ENCODE measurements at regions not wholly inside any gene's neighbourhood (a gene's known extent, or its start where the extent isn't known, plus 50 kb on each side); places are given as distances from the start of the nearest gene placed in this dataset.

- no peak for DNase-seq (ENCODE audit: low spot score)
- H3K27me3 ChIP-seq (ENCODE audit: control insufficient read depth in 4 of 4, insufficient read depth in 4 of 4, low read length in 3 of 4) = no peaks in the 10 kb centered on the region
- 65% methylated on average over 3 of the region's 3 CpGs for WGBS
- H3K27ac ChIP-seq (ENCODE audit: low read depth in 1 of 2, low read length in 2 of 2) = no peak overlapping the region
- H3K9ac ChIP-seq (ENCODE audit: low read depth in 1 of 2, low read length in 2 of 2) = no peak overlapping the region
- H3K9me3 ChIP-seq (ENCODE audit: control insufficient read depth in 4 of 4, low read length in 3 of 4) = no peaks in the 10 kb centered on the region
- H3K4me3 ChIP-seq (ENCODE audit: low read depth in 1 of 3, low read length in 3 of 3) = no peak overlapping the region
- no peaks in the 10 kb centered on the region for H3K4me1 ChIP-seq (ENCODE audit: control insufficient read depth in 4 of 4, insufficient read depth in 4 of 4, low read length in 3 of 4)
- TF ChIP-seq GABPA (IDR thresholded peaks at IDR 0.05 in 1 of 2, conservative IDR thresholded peaks at IDR 0.05 in 1 of 2) = no peak
- no peaks in the 10 kb centered on the region for H3K36me3 ChIP-seq (ENCODE audit: control insufficient read depth in 4 of 4, insufficient read depth in 3 of 4, low read depth in 1 of 4, low read length in 3 of 4)
These were observed 1060.5 kb downstream of the XPNPEP1 start for GRCh38 chr10:108862676-108863350.

- H3K4me1 ChIP-seq (ENCODE audit: control insufficient read depth in 4 of 4, insufficient read depth in 4 of 4, low read length in 3 of 4) = no peaks in the 10 kb centered on the region
- no peak overlapping the region for H3K27ac ChIP-seq (ENCODE audit: low read depth in 1 of 2, low read length in 2 of 2)
- H3K9ac ChIP-seq (ENCODE audit: low read depth in 1 of 2, low read length in 2 of 2) = no peak overlapping the region
- no peak for TF ChIP-seq FOXA2 (IDR thresholded peaks at IDR 0.05)
- no peaks in the 10 kb centered on the region for H3K27me3 ChIP-seq (ENCODE audit: control insufficient read depth in 4 of 4, insufficient read depth in 4 of 4, low read length in 3 of 4)
- H3K9me3 ChIP-seq (ENCODE audit: control insufficient read depth in 4 of 4, low read length in 3 of 4) = no peaks in the 10 kb centered on the region
- no peak overlapping the region for H3K4me3 ChIP-seq (ENCODE audit: low read depth in 1 of 3, low read length in 3 of 3)
- H3K36me3 ChIP-seq (ENCODE audit: control insufficient read depth in 4 of 4, insufficient read depth in 3 of 4, low read depth in 1 of 4, low read length in 3 of 4) = no peaks in the 10 kb centered on the region
- WGBS = 91% methylated on average over 5 of the region's 5 CpGs
- no peak for DNase-seq (ENCODE audit: low spot score)
These were observed 1062.0 kb downstream of the XPNPEP1 start for GRCh38 chr10:108861181-108861754.

- no peaks in the 10 kb centered on the region for H3K9me3 ChIP-seq (ENCODE audit: control insufficient read depth in 4 of 4, low read length in 3 of 4)
- DNase-seq (ENCODE audit: low spot score) = no peak
- H3K27me3 ChIP-seq (ENCODE audit: control insufficient read depth in 4 of 4, insufficient read depth in 4 of 4, low read length in 3 of 4) = no peaks in the 10 kb centered on the region
- no peaks in the 10 kb centered on the region for H3K36me3 ChIP-seq (ENCODE audit: control insufficient read depth in 4 of 4, insufficient read depth in 3 of 4, low read depth in 1 of 4, low read length in 3 of 4)
- H3K27ac ChIP-seq (ENCODE audit: low read depth in 1 of 2, low read length in 2 of 2) = no peak overlapping the region
- H3K9ac ChIP-seq (ENCODE audit: low read depth in 1 of 2, low read length in 2 of 2) = no peak overlapping the region
- TF ChIP-seq JUND (IDR thresholded peaks at IDR 0.05) (no peak), ZBTB33 (IDR thresholded peaks at IDR 0.05) (no peak), FOXA2 (IDR thresholded peaks at IDR 0.05) (no peak), YY1 (IDR thresholded peaks at IDR 0.05) (no peak), MAX (IDR thresholded peaks at IDR 0.05) (no peak), RXRA (IDR thresholded peaks at IDR 0.05) (no peak), NR2F2 (IDR thresholded peaks at IDR 0.05) (no peak), EGR1 (IDR thresholded peaks at IDR 0.05; ENCODE audit: low read depth in 2 of 2) (no peak), GABPA (IDR thresholded peaks at IDR 0.05 in 1 of 2, conservative IDR thresholded peaks at IDR 0.05 in 1 of 2) (no peak), ATF3 (IDR thresholded peaks at IDR 0.05) (no peak), CTCF (IDR thresholded peaks at IDR 0.05; ENCODE audit: low read depth, low read length, missing input control) (no peak), HNF4A (conservative IDR thresholded peaks at IDR 0.05) (no peak), HNF4G (IDR thresholded peaks at IDR 0.05) (no peak), TAF1 (conservative IDR thresholded peaks at IDR 0.05) (no peak), REST (IDR thresholded peaks at IDR 0.05) (no peak), RAD21 (IDR thresholded peaks at IDR 0.05) (no peak), FOXA1 (IDR thresholded peaks at IDR 0.05) (no peak), SP1 (IDR thresholded peaks at IDR 0.05) (no peak)
- H3K4me3 ChIP-seq (ENCODE audit: low read depth in 1 of 3, low read length in 3 of 3) = no peak overlapping the region
- 81% methylated on average over 4 of the region's 4 CpGs for WGBS
- H3K4me1 ChIP-seq (ENCODE audit: control insufficient read depth in 4 of 4, insufficient read depth in 4 of 4, low read length in 3 of 4) = no peaks in the 10 kb centered on the region
These were observed 1071.1 kb downstream of the XPNPEP1 start for GRCh38 chr10:108852211-108852610.

Measured in liver (tissue), 8 donors.